Mucosa of gallbladder (tissue), 1 donor: ENCODE measurements at regions not wholly inside any gene's neighbourhood (a gene's known extent, or its start where the extent isn't known, plus 50 kb on each side); places are given as distances from the start of the nearest gene placed in this dataset.
"Not testable (repeated sequence)": the region's sequence is repeated elsewhere in the genome, so short reads cannot be mapped to it uniquely, and the experiment has no call there.

Experiments
- DNase-seq: peaks from one replicate; pipeline ENCODE4 v3.0.0-alpha.2; 2020; ENCODE audit warnings: low spot score
- donor health status: DM: no; HTN: no; CAD: no.

DNA sequence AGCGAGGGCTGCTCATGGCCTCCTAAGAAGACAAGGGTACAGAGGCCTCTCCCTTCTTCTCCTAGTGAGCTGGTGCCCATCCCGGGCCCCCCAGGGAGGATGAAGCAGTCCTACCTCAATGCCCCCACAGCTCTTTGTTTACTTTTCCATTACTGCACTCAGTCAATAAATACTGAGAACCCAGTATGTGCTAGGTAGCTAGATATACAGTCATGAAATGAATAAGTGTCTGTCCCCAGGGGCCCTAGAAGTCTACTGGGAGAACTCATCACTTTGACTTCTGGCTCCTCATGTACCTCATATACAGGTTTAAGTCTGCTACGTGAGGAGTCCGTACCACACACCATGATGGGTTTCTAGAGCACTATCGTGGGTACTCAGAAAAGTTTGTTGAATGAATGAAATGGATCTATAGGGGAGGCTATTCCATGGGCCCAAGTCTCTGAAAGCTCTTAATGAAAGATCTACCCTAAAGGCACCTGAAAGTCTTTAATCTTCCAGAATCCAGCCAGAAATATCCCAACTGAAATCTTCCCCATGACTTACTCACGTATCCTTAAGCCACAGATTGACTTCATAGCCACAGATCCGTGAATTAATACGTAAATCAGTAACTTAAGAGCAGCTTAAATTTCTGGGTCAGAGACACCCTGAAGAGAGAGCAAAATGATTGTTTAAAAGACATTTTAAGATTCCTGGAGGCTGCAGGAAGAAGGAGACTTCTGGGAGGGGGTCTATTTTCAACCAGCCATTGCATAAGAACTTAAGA is 51.6 kb upstream of the POMP start:
- DNase-seq: no peak

DNA sequence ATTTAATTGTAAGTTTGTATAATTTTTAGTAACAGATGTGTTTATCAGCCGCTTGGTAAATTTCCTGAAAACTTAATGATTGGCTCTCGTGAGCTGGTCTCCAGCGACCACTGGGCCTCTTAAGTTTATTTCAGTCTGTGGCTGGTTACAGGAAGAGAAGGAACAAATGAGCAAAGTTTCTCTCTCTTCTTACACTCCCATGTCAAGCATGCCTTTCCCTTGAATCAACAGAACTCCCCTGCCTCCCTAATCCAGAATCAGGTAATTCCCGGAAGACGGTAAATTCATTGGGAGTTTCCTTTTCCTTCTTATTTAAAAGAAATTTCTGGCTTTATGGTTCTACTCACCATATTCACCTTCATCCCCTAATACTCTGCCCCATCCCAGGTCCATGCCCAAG is 52.5 kb upstream of the POMP start:
- no peak for DNase-seq

DNA sequence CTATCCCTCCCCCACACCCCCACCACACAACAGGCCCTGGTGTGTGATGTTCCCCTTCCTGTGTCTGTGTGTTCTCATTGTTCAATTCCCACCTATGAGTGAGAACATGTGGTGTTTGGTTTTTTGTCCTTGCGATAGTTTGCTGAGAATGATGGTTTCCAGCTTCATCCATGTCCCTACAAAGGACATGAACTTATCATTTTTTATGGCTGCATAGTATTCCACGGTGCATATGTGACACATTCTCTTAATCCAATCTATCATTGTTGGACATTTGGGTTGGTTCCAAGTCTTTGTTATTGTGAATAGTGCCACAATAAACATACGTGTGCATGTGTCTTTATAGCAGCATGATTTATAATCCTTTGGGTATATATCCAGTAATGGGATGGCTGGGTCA is 53.8 kb upstream of the POMP start:
- DNase-seq: not testable (repeated sequence)

DNA sequence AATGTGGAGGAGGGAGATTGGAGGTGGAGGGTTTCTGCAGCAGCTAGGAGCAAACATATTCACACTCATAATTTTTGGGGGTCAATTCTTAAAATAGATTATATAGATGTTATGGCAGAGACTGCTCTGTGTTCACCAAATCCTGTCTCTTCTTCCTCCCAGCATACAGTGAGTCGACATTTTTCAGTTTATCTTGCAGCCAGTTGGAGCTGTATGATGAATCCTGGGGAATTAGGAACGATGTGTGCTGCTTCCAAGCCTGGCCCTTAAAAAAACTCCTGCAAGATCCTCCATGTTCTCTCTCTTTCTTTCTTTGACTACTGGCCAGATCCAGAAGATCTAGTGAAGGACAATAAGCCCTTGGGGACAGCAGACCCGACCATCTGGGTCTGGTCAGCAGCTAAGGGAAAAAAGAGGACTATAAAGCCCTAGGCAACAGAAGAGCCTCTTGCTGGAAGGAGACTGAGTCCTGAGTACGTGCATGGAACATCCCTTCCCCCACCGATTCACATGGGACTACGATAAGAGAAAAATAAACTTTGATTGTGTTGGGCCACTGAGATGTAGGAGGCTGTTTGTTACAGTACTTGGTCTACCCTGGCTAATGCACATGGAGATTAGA is 55.8 kb upstream of the POMP start:
- DNase-seq: no peak

DNA sequence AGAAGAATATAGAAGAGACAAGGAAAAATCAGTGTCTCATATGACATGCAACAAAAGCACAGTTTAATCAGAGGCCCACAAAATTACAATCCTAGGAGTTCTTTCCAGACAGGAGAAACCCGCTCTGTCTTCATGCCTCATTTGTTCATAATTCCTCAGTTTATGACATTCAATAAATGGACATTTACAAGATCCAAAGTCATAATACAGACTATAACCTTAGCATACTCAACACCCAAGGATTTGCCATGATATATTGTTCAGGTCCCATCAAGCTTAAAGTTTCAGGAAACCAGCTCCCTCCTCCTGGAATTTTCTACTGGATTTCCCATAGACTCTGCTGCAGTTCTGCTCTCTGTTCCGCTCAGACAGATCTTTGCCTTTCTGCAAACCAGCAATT is 56.4 kb upstream of the POMP start:
- no peak for DNase-seq

DNA sequence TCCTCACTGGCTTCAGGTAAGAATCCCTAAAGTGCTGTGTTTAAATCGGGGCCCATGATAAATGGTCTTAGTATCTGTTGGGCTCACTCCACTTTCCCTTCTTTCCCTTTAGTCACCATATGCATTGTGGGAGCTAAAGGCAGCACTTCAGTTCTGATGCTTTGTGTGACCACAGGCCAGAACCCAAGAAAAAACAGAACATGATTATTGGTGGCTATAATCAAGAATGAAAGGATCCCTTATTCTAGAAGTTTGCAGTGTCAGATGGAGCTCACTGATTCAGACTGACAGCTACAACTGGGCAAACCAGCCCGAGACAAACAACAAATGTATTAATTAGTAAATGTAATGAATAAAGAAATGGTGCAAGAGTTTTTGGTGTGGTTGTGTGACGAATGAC is 57.3 kb upstream of the POMP start:
- DNase-seq: no peak

DNA sequence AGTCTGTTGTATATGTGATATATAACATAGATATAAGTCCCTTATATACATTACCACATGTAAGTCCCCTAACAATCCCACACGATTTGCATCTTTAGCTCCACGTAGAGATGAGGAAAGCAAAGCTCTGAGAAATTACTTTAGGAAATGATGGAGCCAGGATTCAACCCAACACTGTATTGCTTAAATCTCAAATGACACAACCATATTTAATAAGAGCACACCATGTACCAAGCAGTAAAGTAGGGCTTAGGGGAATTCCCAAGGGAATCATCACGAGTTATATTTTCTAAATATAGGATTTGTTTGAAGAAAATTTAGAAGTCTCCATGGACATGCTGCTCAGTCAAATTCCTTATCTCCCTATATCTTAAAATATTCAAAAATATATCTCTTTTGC is 61.3 kb upstream of the POMP start:
- no peak for DNase-seq

DNA sequence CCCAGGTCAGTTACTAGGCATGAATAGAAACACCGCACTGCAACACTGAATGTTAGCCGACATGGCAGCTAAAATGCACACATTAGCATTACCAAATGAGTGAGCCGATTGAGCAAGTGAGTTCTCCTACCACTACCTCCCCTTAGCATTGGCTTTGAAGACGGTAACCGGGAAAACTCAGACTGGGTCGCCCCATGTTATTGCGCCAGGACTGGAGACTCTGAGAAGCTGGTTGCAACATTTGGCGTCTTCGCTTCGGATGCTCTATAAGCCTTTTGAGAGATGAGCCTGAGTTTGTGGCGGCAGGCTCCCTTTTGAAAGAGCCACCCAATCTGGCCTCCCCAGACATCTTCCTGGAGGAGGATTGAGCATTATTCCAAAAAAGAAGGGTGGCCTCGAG is 68.5 kb upstream of the POMP start:
- no peak for DNase-seq

DNA sequence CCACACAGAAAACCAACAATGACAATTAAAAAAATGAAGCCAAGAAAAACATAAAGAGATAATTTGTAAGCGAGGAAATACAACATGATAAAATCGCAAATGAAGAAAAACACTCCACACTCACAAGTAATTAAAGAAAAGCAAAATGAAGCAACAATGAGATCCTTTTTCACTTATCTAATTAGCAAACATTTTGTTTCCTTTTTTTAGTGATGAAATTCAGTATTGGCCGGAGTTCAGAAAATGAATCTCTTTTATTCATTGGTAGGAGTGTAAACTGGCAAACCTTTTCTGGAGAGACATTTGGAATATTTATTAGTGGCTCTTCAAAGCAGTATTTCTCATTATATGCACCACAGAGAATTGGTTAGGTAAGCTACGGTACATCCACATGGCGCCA is 70.6 kb upstream of the POMP start:
- no peak for DNase-seq

DNA sequence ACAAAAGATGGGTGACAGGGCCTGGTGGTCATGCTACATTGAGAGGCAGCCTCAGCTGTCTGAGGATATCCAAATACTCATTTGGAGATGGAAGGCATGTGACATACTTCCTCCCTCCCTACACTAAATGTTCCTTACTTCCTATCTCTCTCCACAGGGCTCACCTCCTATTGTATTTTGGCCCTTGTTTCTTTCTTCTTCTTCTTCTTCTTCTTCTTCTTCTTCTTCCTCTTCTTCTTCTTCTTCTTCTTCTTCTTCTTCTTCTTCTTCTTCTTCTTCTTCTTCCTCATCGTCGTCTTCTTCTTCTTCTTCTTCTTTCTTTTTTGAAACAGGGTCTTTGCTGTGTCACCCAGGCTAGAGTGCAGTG is 71.8 kb upstream of the POMP start:
- DNase-seq: no peak

DNA sequence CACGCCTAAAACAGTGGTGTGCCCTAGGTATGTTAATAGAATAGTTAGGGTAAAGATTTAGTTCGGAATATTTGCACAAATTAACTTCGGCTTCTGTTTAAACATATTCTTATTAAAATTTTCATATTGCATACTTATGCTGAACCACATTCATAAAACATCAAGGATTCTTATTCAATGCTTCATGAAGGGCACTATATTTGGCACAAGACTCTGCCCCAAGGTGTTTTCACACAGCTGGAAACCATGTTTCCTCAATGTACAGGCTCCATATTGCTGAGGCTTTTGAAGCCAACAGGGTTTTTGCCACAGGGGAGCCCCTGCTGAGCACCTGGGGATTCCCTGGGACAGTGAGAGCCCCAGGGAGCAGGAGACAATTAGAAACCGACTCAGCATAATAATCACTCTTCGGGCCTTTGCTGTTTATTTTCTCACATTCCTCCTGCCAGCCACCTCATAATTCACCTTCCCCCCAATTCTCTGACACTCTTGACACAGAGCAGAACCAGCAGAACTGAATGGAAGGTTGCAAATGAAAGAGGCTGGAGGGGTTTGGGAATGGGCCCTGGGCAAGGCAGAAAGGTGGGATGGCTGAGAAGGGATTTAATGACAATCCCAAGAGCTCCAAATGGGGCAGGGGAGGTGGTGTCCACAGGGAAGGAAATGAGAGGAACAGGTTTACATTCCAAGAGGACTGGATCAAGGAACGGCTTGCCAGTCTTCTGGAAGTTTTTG is 72.3 kb upstream of the POMP start:
- no peak for DNase-seq

DNA sequence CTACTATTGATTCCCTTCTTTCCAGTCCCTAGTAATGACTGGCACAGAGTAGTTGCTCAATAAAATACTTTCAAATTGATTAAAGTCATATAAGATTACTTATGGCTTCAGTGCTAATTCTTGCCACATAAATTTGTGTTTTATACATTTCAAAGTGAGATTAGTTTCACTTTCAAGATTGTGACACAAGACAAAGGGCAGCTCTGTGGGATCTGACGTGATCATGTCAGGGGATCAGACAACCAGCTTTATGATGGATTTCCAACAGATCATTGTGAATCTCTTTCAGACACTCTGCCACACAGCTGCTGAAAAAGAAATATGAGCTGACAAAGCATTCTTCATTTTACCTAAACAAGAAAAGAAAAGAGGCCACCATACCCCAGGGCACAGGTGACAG is 73.4 kb upstream of the POMP start:
- DNase-seq: no peak

DNA sequence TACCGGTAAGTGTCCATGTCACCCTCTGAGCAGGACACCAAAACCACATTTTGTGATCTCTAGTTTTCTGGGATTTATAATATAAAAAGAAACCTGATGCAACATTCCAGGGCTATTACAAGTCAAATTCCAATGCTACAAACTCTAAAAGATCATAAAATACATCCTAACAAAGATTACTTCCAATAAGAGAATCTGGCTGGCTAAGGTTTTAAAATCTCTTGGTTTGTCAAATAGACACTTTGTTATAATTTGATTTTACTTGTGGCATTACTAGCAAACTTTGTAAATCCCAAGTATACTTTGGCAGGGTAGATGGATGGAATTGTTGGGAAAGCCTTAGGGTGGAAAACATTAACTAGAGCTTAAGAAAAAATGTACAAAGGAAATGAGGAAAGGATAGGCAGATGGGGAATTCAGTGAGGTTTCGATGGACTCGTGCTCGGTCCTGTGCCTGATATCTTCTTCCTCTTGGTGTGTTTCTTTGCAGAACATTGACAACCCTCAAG is 74.0 kb upstream of the POMP start:
- no peak for DNase-seq

DNA sequence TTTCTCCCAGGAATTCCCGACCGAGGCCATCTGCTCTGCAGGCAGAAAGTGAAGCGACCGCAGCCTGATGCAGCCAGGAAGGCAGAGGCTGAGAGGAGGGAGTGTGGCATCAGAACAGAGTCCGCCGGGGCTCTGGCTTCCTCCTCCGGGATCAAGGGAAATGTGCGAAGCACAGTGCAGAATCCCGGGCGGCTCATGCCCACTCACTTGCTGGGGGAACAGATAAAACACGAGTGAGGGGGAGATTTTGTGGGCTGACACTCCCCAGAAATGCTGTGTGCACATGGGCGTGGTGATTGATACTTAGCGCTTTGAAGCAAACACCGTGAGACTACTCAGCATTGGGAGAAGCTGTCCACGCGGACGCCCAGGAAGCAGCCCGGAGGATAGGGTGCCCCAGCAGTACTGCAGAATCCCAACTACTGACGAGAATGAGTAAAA is 75.3 kb upstream of the POMP start:
- DNase-seq: no peak

DNA sequence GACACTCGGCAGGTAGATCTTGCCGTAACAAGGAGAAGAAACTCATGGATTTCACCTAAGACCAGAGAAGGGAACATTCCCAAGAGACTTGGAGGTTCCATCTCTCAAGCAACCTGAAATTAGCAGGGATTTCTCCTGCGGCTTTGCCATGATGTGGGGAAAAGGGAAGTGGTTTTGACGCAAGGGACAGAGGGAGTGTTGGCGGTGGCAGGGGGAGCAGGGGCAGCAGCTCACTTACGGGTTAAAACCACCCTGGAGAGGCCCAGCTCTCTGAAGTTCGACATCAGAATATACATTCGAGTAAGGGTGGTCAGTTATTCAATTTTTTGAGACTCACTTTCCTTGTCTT is 76.1 kb upstream of the POMP start:
- DNase-seq: no peak

DNA sequence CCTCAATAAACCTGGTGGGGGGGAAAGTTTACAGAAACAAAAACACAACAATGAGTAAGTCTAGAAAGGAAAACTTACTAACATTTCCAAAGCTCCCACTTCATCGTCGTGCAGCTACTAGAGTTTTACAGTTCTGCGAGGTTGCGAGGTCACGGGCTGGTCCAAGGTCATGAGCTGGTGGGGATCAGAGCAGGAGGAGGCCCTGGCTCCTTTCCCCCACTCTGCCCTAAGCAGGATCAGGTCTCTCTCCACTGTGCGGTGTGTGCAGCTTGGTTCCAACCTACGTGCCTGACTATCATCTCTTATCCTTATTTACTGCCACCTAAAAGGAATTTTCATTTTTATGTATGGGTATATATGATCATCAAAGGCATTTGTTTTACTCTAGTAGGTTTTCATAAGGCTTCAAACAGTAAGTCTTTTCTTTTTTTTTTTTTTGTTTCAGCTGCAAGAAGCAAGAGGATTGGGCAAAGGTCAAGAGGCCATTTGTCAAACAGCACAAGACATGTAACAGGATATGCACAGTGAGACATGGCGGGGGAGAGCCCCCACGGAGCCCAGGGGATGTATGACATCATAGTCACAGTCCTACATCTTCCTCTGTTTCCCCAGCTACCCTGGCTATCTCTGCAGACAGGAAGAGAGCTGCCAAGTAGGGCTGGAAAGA is 76.6 kb upstream of the POMP start:
- no peak for DNase-seq

DNA sequence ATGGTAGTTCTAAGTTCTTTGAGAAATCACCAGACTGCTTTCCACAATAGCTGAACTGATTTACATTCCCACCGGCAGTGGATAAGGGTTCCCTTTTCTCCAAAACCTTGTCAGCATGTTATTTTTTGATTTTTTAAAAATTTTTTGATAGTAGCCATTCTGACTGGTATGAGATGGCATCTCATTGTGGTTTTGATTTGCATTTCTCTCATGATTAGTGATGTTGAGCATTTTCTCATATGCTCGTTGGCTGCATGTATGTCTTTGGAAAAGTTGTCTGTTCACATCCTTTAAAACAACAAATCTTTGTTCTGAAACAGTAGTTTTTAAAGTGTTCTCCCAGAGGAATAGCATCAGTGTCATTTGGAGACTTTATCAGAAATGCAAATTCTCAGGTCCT is 77.5 kb upstream of the POMP start:
- DNase-seq: no peak

DNA sequence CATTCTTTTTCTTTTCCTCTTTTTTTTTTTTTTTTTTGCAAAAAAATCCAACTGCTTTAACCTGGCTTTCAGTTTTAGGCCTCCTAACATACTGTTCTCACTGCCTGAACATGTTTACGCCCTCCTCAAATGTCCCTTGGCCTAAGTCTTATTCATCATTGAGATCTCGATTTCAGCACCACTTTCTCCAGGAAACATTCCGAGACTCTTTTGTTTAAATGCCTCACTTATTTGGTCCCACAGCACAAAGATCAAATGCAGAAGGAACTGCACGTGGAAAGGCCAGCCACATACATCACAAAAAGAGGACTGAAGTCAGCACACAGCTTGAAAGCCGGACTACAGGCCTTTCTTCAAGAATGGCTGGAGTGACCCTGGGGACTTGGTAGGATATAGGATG is 79.2 kb upstream of the POMP start:
- DNase-seq: no peak

DNA sequence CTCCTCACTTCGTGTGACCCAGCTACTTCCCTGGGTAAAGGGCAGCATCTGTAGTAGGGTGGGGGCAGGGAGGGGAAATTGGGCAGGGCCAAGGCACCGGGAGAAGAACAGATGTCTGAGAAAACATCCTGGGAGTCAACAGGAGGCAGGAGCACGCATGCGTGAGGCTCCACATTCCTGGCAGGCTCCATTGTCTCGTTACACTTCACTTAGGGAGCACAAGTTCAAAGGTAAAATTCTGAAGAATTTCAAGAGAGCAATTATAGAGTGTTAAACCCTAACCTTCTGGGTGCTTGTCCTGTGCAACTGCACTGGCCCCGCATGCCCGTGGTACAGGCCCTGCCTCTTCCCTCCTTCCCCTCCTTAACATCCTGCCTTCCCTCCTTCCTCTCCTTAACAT is 79.6 kb upstream of the POMP start:
- DNase-seq: no peak

DNA sequence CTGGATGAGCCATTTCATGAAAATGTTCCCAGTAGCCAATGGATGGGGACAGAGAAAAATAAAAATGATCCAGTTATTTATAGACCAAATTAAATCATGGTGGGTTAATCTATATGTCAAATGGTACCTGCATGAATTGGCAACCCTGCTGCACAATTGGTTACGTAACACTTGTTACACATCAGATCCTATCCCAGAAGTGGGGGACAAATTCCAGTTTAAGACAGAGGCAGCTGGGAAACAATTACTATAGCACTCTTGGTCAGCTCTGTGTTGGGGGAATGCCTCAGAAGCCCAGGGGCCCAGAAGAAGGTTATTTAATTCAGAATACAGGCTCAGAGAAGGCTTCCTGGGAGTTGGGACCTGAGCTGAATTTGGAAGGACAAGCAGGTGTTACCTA is 81.1 kb upstream of the FLT1 start:
- DNase-seq: no peak

DNA sequence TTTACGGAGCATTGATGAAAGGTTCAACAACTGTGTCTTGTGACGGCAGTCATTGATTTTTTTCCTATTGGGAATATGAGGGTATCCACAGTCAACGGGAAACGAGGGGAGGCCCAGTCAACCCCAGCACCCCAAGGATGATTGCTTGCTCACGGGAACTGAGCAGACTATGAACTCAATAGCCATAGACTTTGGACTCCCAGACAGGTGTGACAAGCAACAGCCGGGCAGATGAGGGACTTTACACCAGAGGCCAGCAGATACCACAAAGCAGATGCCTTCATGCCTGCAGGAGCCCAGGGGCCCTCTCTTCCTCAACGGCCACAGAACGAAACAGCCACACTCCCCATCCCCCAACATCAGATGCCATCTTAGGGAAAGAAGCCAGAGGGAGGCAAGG is 80.3 kb upstream of the FLT1 start:
- peak; percentile 71 for DNase-seq

DNA sequence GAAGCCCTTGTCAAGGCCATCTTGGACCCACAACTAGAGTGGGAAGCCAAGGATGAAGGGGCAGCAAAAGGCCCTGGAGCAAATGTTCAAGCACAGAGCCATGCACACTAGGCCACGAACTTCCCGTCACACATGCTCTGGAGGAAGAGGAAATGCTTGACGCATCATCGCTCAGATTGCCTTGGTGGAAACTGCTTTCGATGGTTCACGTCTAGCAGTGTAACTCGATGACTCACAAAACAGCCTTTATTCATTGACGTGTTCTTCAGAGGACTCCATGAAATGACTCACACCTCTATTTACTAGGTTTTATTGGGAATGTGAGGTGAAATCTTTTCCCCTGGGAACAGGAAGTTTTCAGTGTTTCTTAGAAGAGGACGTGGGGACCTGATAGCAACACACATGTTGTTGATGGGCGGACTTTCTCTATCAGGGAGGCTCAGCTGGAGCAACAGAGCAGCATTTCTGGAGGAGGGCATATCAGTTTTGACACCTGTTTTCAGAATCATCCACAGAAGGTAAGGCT is 79.8 kb upstream of the FLT1 start:
- peak; percentile 32 for DNase-seq
